ENCODE measurements at regions not wholly inside any gene's neighbourhood (a gene's known extent, or its start where the extent isn't known, plus 50 kb on each side); places are given as distances from the start of the nearest gene placed in this dataset.
"Not testable (repeated sequence)": the region's sequence is repeated elsewhere in the genome, so short reads cannot be mapped to it uniquely, and the experiment has no call there.

DNA sequence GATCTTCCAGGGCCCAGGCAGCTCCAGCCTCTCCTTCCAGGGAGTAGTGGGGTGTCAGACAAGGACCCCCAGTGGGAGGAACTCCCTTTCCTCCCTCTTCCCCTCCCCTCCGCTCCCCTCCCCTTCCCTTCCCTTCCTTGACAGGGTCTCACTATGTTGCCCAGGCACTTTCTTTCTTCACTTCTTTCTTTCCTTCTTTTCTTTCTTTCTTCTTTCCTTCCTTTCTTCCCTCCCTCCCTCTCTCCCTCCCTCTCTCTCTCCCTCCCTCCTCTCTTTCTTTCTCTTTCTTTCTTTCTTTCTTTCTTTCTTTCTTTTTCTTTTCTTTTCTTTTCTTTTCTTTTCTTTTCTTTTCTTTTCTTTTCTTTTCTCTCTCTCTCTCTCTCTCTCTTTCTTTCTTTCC lies 76.6 kb upstream of the LYZL2 start:
- Mint-ChIP-seq H3K27ac (peak overlapping the region; percentile 98), H3K4me3 (peak overlapping the region; percentile 63), H3K4me1 (ENCODE audit: low read depth) (peaks cover 51% of the 10 kb centered on the region)
- not testable (repeated sequence) for H3K27me3 Mint-ChIP-seq (ENCODE audit: low read depth); H3K36me3 Mint-ChIP-seq (ENCODE audit: low read depth); H3K9me3 Mint-ChIP-seq

DNA sequence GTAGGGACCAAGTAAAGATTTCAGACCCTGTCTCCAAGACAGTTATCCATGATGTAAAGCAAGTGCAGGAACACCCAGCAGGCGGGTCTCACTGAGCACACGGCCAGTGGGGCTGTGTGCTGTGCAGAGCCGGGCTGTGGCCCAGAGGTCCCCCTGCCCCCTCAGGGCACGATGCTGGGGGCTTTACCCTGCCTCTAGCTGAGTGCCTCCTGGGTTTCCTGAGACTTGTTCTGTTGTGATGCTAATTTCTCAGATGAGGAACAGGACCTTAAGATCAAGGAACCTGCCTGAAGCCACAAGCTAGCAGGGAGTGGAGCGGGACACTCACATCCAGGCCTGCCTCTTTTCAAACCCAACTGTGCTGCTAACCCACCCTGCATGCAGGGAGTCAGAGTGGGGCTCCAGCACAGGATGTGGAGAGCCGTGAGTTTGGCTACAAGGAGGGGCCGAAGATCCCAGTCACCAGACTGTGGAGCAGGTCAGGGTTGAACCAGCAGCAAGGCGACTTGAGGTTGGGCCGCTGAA lies 76.1 kb upstream of the LYZL2 start:
- no peaks in the 10 kb centered on the region for H3K27me3 Mint-ChIP-seq (ENCODE audit: low read depth)
- no peaks in the 10 kb centered on the region for H3K9me3 Mint-ChIP-seq
- peak overlapping the region; percentile 98 for H3K27ac Mint-ChIP-seq
- H3K4me1 Mint-ChIP-seq (ENCODE audit: low read depth) = peaks cover 54% of the 10 kb centered on the region
- H3K36me3 Mint-ChIP-seq (ENCODE audit: low read depth) = peaks cover 3% of the 10 kb centered on the region
- H3K4me3 Mint-ChIP-seq = peak overlapping the region; percentile 80

DNA sequence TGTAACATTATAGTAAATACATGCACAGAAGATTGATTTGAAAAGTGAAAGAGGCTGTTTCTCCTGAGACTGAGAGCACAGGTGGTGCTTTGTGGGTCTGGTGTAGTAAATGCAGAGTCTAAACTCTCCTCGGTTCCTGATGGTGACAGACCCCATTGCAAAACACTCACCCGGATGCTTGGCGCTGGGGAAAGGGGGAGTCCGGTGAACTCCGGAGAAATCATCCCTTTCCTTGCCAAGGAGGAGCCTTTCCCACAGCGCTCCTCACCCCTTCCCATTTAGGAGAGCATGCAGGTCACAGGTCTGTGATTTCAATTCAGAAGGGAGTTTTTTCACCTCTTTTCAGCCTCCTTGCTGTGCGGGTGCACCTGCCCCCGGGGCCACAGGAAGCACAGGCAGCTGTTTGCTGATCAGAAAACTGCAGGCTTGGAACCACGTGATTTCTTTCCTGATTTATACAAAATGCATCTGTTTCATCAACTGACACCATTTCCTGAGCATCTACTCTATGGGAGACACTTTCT lies 75.6 kb upstream of the LYZL2 start:
- H3K4me1 Mint-ChIP-seq (ENCODE audit: low read depth) = peaks cover 56% of the 10 kb centered on the region
- no peaks in the 10 kb centered on the region for H3K27me3 Mint-ChIP-seq (ENCODE audit: low read depth)
- peaks cover 3% of the 10 kb centered on the region for H3K36me3 Mint-ChIP-seq (ENCODE audit: low read depth)
- H3K4me3 Mint-ChIP-seq = peak overlapping the region; percentile 80
- H3K27ac Mint-ChIP-seq = peak overlapping the region; percentile 98
- no peaks in the 10 kb centered on the region for H3K9me3 Mint-ChIP-seq

DNA sequence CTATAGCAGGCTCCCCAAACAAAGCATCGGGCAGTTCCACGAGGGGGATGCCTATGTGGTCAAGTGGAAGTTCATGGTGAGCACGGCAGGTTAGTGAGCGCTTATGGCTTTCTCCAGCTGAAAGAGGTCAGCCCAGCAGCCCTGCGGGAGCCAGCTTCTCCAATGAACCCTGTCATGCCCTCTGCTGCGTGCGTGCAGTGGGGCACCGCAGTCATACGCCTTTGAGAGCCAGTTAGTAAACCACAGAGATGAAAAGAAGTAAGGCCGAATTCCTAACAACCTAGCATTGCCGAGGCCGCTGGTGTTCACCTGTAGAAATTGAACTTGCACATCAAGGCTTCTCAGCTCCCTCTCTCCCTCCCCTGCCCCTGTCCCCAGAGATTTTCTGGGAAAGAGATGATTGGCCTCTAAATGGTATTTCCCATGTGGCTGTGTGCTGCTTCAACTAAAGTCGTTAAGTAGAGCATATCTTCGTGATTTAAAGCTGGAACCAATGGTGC lies 75.1 kb upstream of the LYZL2 start:
- not testable (repeated sequence) for H3K36me3 Mint-ChIP-seq (ENCODE audit: low read depth); H3K27me3 Mint-ChIP-seq (ENCODE audit: low read depth); H3K9me3 Mint-ChIP-seq
- Mint-ChIP-seq H3K27ac (peak overlapping the region; percentile 98), H3K4me3 (peak overlapping the region; percentile 80), H3K4me1 (ENCODE audit: low read depth) (peaks cover 58% of the 10 kb centered on the region)

DNA sequence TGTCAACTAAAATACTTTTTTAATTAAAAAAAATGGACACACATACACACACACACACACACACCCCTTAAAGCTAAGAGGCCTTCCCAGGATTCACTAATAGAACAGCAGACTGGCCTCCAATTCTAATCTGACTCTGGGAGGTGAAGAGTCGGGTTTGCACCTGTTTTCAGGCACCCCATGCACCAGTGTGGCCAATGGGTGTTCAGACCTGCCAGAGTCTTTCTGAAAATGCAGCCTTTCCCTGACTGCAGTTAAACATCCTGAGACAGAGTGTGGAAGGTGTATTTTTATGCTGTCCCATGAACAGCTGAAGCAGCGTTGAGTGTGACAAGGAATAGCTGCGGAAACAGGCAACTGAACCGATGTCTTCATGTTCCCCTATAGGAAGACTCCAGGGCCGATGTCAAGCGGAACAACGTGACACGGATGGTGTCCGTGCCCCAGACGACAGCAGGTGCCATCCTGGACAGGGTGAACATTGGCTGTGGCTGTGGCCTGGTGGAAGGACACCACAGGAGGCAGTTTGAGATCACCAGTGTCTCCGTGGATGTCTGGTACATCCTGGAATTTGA lies 74.6 kb upstream of the LYZL2 start:
- Mint-ChIP-seq H3K27me3 (ENCODE audit: low read depth) (no peaks in the 10 kb centered on the region), H3K9me3 (no peaks in the 10 kb centered on the region), H3K4me1 (ENCODE audit: low read depth) (peaks cover 60% of the 10 kb centered on the region), H3K36me3 (ENCODE audit: low read depth) (peaks cover 3% of the 10 kb centered on the region), H3K4me3 (peak overlapping the region; percentile 80), H3K27ac (peak overlapping the region; percentile 98)

DNA sequence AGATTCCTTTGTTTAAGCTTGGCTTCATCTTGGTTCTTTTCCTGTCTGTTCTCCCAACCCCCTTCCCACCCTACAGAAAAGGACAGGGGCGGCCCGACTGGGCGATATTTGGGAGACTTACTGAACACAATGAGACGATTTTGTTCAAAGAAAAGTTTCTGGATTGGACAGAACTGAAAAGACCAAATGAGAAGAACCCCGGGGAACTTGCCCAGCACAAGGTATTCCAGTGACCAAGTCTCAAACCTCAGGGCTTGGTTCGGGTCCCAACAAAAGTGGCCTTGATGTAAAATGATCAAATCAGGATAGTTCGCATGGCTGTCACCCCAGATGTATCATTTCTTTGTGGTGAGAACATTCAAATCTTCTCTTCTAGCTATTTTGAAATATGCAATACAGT lies 73.9 kb upstream of the LYZL2 start:
- Mint-ChIP-seq H3K27ac (peak overlapping the region; percentile 98), H3K4me3 (peak overlapping the region; percentile 80), H3K4me1 (ENCODE audit: low read depth) (peaks cover 63% of the 10 kb centered on the region)
- H3K9me3 Mint-ChIP-seq; H3K27me3 Mint-ChIP-seq (ENCODE audit: low read depth); H3K36me3 Mint-ChIP-seq (ENCODE audit: low read depth): not testable (repeated sequence)

DNA sequence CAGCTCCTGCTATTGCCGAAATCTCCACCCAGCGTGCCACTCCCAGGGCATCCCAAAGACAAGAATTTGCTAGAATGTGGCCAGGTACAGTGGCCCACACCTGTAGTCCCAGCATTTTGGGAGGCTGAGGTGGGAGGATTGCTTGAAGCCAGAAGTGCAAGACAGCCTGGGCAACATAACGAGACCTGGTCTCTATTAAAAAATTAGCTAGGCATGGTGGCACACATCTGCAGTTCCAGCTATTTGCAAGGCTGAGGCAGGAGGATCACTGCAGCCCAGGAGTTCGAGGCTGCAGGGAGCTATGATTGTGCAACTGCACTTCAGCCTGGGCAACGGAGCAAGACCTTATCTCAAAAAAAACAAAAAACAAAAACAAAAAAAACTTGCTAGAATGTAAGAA lies 73.3 kb upstream of the LYZL2 start:
- Mint-ChIP-seq H3K36me3 (ENCODE audit: low read depth) (peaks cover 4% of the 10 kb centered on the region), H3K4me1 (ENCODE audit: low read depth) (peaks cover 69% of the 10 kb centered on the region), H3K9me3 (no peaks in the 10 kb centered on the region), H3K27ac (peak overlapping the region; percentile 96), H3K4me3 (peak overlapping the region; percentile 73), H3K27me3 (ENCODE audit: low read depth) (no peaks in the 10 kb centered on the region)

DNA sequence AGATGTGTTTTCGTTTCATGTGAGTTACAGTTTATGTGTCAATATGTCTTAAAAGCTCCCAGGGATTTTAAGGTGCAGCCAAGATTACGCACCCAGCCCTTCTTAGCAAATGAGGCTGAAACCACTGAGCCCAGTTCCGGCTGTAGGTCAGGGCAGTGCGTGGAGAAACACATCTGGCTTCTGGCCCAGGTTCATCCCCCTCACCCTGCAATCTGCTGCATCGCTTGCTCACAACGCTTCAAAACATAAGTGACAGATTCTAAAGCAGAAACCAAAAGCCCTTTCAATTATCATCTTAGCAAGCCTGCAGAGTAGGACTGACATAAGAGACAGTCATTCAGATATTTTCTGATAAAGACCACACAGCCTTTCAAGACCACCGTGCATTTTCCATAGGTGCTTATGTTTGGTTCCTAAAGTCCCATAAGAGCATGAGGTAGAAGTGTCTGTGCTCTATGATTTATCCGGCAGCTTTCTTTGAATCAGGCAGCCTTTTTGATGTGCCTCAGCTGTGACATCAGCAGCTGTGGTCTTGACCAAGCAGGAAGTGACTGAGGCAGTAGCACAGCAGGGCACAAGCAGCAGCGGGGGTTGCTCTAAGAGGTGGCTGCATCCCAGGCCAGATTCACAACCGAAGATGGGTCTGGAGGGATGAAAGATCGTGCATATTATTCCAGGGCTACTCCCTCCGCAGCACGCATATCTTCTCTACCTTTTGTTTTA lies 72.1 kb upstream of the LYZL2 start:
- peaks cover 9% of the 10 kb centered on the region for H3K36me3 Mint-ChIP-seq (ENCODE audit: low read depth)
- peaks cover 78% of the 10 kb centered on the region for H3K4me1 Mint-ChIP-seq (ENCODE audit: low read depth)
- H3K27me3 Mint-ChIP-seq (ENCODE audit: low read depth) = no peaks in the 10 kb centered on the region
- H3K27ac Mint-ChIP-seq = peak overlapping the region; percentile 97
- peak overlapping the region; percentile 80 for H3K4me3 Mint-ChIP-seq
- no peaks in the 10 kb centered on the region for H3K9me3 Mint-ChIP-seq

DNA sequence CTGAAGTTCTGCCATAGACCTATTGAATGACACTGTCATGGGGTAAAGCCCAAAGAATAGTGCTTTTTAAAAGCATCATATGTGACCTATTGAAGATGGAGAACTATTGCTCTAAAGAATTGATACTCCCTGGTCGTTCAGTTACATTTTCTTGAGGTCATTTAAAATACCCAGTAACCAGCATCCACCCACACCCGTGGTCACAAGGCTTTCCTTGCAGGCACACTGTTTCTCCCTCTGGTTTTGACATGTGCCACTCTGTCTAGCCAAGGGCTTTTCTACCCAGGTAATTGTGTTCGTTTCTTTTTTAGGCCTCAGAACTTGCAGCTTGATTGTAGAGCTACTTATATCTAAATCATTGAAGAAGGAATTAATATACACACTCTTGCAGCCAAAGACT lies 68.3 kb upstream of the LYZL2 start:
- peak overlapping the region; percentile 33 for H3K4me3 Mint-ChIP-seq
- H3K9me3 Mint-ChIP-seq = no peaks in the 10 kb centered on the region

DNA sequence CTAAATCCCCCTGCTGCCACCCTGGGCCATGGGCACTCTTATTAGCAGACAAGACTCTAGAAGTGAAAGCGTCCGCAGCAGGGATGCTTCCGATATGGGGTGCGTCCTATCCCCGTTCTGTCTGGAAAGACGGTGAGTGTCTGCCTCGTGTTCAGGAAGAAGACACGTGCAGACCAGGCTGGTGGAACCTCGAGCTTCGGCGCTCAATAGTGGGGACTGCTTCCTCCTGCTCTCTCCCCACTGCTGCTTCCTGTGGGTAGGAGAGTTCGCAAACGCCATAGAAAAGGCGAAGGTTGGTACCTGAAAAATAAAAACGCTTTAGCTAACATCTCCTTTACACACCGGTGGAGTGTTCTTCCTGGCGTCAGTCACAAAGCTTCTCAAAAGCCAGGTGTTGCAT lies 67.7 kb upstream of the LYZL2 start:
- Mint-ChIP-seq H3K4me3 (peak overlapping the region; percentile 38), H3K27ac (peak overlapping the region; percentile 82), H3K36me3 (ENCODE audit: low read depth) (peaks cover 13% of the 10 kb centered on the region), H3K4me1 (ENCODE audit: low read depth) (peaks cover 66% of the 10 kb centered on the region)
- not testable (repeated sequence) for H3K9me3 Mint-ChIP-seq; H3K27me3 Mint-ChIP-seq (ENCODE audit: low read depth)

More for the DNA sequence above, 68.3 kb upstream of the LYZL2 start:
- Mint-ChIP-seq H3K27me3 (ENCODE audit: low read depth) (no peaks in the 10 kb centered on the region), H3K27ac (peak overlapping the region; percentile 82), H3K36me3 (ENCODE audit: low read depth) (peaks cover 13% of the 10 kb centered on the region), H3K4me1 (ENCODE audit: low read depth) (peaks cover 67% of the 10 kb centered on the region)

DNA sequence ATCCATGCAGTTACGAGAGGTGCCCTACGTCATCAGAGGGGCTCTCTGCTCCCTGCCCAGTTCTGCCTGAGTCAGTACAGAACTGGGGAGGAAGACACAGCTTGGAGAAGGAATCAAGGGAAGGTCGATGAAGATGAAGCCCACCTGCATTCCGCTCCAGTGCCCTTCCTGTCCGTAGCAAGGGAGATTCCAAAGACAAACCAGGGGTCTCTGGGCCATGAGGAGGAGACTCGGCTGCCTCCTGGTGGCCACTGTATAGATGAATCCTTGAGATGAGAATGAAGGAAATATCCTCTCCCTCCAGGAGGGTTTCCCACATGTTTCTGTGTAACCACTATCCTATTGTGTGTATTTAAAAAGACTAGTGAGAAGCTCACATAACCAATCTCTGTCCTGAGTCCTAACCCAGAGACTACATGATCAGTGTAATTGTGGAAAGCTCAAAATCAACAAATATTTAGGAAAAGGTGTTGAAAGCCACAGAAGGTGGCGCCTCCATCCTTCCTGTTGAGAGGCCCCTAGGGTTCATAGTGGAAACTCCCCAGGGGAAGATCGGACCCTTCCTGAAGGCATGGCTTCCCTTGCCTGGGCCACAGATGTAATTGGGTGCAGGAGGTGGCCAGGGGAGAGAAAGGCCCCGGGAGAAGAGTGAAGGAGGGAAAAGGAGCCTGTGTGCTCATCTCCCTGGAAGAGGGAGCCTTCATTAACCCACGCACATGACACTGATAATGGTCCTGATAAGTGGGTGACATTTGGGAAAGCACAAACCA lies 67.0 kb upstream of the LYZL2 start:
- H3K9me3 Mint-ChIP-seq; H3K4me3 Mint-ChIP-seq; H3K27me3 Mint-ChIP-seq (ENCODE audit: low read depth): not testable (repeated sequence)
- H3K4me1 Mint-ChIP-seq (ENCODE audit: low read depth) = peaks cover 63% of the 10 kb centered on the region
- H3K36me3 Mint-ChIP-seq (ENCODE audit: low read depth) = peaks cover 13% of the 10 kb centered on the region
- H3K27ac Mint-ChIP-seq = peak overlapping the region; percentile 95

DNA sequence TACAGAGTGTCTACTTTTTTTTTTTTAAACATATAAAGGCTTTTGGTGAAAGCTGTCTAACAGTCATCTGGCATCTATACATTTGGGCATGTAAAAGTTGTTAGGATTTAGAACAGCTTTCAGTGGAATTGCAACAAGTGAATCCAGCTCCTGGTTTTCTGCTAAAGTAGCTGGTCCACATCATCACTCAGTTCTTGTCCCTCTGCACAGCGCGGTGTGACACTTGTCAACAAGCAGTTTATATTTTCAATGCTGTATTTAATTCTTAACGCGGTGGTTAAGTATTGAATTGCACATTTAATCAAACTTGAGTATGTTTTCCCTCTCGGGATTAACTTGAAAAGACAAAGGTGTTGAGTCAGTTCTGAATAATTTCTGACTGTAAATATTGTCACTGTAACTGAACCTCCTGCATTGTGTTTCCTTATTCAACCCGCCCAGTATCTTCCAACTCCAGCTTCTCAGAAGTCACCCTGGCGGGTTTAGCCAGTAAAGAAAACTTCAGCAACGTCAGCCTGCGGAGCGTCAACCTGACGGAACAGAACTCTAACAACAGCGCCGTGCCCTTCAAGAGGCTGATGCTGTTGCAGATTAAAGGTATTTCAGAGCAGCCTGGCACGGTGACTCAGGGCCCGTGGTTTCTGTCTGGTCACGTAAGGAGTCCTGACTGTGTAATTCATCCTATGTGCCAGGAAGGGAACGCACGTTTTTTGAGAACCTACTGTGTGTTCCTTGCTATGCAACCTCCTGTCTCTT lies 66.1 kb upstream of the LYZL2 start:
- peak overlapping the region; percentile 54 for H3K4me3 Mint-ChIP-seq
- H3K36me3 Mint-ChIP-seq (ENCODE audit: low read depth) = peaks cover 13% of the 10 kb centered on the region
- peak overlapping the region; percentile 95 for H3K27ac Mint-ChIP-seq
- peaks cover 56% of the 10 kb centered on the region for H3K4me1 Mint-ChIP-seq (ENCODE audit: low read depth)
- H3K27me3 Mint-ChIP-seq (ENCODE audit: low read depth); H3K9me3 Mint-ChIP-seq: not testable (repeated sequence)

DNA sequence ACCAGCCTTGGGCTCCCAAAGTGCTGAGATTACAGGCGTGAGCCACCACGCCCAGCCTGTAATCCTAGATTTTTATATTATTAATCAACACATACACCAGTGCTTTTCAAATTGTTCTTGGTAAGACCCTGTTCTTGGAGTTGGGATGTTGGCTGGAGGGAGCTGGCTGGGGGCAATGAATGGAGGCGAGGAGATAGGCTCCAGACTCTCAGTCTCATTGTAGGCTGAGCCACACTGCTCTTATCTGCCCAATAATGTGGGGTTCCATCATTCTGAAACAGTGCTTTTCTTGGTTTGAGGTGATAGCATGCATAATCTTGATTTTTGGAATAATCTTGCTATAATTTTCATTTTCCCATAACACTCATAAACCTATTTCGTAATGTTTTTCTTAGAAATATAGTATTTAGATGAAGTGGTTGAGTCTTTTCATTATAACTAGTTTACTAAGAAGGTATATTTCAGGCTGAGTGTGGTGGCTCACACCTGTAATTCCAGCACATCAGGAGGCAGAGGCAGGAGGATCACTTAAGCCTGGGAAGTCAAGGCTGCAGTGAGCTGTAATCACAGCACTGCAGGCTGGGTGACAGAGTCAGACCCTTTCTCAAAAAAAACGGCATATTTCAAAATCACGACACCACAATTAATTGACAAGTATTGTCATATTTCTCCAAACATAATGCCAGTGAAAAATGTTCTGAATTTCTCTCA lies 65.1 kb upstream of the LYZL2 start:
- Mint-ChIP-seq H3K27me3 (ENCODE audit: low read depth) (no peaks in the 10 kb centered on the region), H3K4me1 (ENCODE audit: low read depth) (peaks cover 49% of the 10 kb centered on the region), H3K36me3 (ENCODE audit: low read depth) (peaks cover 13% of the 10 kb centered on the region), H3K27ac (peak overlapping the region; percentile 80), H3K9me3 (no peaks in the 10 kb centered on the region), H3K4me3 (no peak overlapping the region)

Measured in T-helper 1 cell treated with Interleukin-12 subunit alpha and Interleukin-12 subunit beta and Interleukin-4 antibody, amounts not matched to agents 30 μg/mL and 1 μg/mL, for 36 hours (primary cell).